Right ventricle myocardium superior (tissue), 1 donor: ENCODE measurements at regions not wholly inside any gene's neighbourhood (a gene's known extent, or its start where the extent isn't known, plus 50 kb on each side); places are given as distances from the start of the nearest gene placed in this dataset.
"Not testable (repeated sequence)": the region's sequence is repeated elsewhere in the genome, so short reads cannot be mapped to it uniquely, and the experiment has no call there.

Experiments
- ATAC-seq: fragments of 200-7000 bp; cut with Tn5 transposase; one replicate; pipeline ENCODE4 v1.9.1; 2020; ENCODE audit warnings: mild to moderate bottlenecking; ENCODE audit not compliant: poor library complexity
- DNase-seq: peaks from one replicate; pipeline ENCODE4 v3.0.0-alpha.2; 2020
- intact Hi-C: fragments of 100-400 bp; cut with DNase I; formaldehyde crosslinking; loops from one replicate; pipeline ENCODE4 v1.11.2; 2022
- donor health status: DM: no; HTN: yes; CAD: no; lungs with severe emphysema.

- ATAC-seq (no peak), DNase-seq (no peak)
- intact Hi-C loops, result no loop called here
Observed at GRCh38 chr7:149685455-149685854, 87.9 kb downstream of the ZNF467 start.

GRCh38 chr7:149683898-149684297 is 89.5 kb downstream of the ZNF467 start:
- intact Hi-C loops, result no loop called here
- ATAC-seq, result no peak
- no peak for DNase-seq

GRCh38 chr7:149683181-149683580 is 90.2 kb downstream of the ZNF467 start:
- DNase-seq (no peak), ATAC-seq (no peak)
- intact Hi-C loops, result no loop called here

- intact Hi-C loops, result no loop called here
- ATAC-seq (no peak), DNase-seq (no peak)
Observed at GRCh38 chr7:149682038-149682437, 91.3 kb downstream of the ZNF467 start.

GRCh38 chr7:149681274-149681673 is 92.1 kb downstream of the ZNF467 start:
- intact Hi-C loops, result no loop called here
- ATAC-seq, result no peak

GRCh38 chr7:149680331-149681025 is 92.9 kb downstream of the ZNF467 start:
- intact Hi-C loops, result no loop called here
- DNase-seq (no peak), ATAC-seq (no peak)

More at GRCh38 chr7:149681274-149681673, 92.1 kb downstream of the ZNF467 start:
- DNase-seq, result no peak

GRCh38 chr7:149674728-149675385 is 98.5 kb downstream of the ZNF467 start:
- ATAC-seq, DNase-seq, intact Hi-C loops: not testable (repeated sequence)

GRCh38 chr7:149673006-149673405 is 100.4 kb downstream of the ZNF467 start:
- ATAC-seq, result no peak
- DNase-seq, result no peak
- intact Hi-C loops, result no loop called here

GRCh38 chr7:149670288-149670687 is 103.1 kb downstream of the ZNF467 start:
- DNase-seq (no peak), ATAC-seq (peak; percentile 97)
- intact Hi-C loops, result no loop called here

- intact Hi-C loops, result loop anchor here (2.0 kb wide), 1 partner anchor 74 kb away; no protein-coding TSS in a partner anchor
- ATAC-seq (no peak), DNase-seq (no peak)
Observed at GRCh38 chr7:149669121-149669818, 104.1 kb downstream of the ZNF467 start.

- DNase-seq (no peak), ATAC-seq (no peak)
- intact Hi-C loops, result no loop called here
Observed at GRCh38 chr7:149666360-149666945, 106.9 kb downstream of the ZNF467 start.

- DNase-seq, intact Hi-C loops: not testable (repeated sequence)
Observed at GRCh38 chr7:149665618-149666017, 107.8 kb downstream of the ZNF467 start.

GRCh38 chr7:149664666-149665065 is 108.7 kb downstream of the ZNF467 start:
- intact Hi-C loops, result no loop called here
- ATAC-seq, result no peak
- DNase-seq, result no peak

More at GRCh38 chr7:149665618-149666017, 107.8 kb downstream of the ZNF467 start:
- not testable (repeated sequence) for ATAC-seq

GRCh38 chr7:149664176-149664575 is 109.2 kb downstream of the ZNF467 start:
- intact Hi-C loops, result no loop called here
- ATAC-seq, result no peak
- no peak for DNase-seq

- intact Hi-C loops, result no loop called here
- DNase-seq, result peak; percentile 76
- ATAC-seq, result peak; percentile 95
Observed at GRCh38 chr7:149662591-149663095, 110.7 kb downstream of the ZNF467 start.

GRCh38 chr7:149655784-149656183 is 117.6 kb downstream of the ZNF467 start:
- intact Hi-C loops, result no loop called here
- no peak for ATAC-seq
- DNase-seq, result no peak

- no peak for ATAC-seq
- no peak for DNase-seq
- intact Hi-C loops, result no loop called here
Observed at GRCh38 chr7:149654588-149654987, 118.8 kb downstream of the ZNF467 start.

GRCh38 chr7:149650190-149650589 is 123.2 kb downstream of the ZNF467 start:
- DNase-seq, ATAC-seq, intact Hi-C loops: not testable (repeated sequence)

GRCh38 chr7:149644754-149645153 is 128.6 kb downstream of the ZNF467 start:
- intact Hi-C loops, result no loop called here
- DNase-seq (no peak), ATAC-seq (no peak)
